Spleen (tissue), 11 donors: ENCODE measurements at regions not wholly inside any gene's neighbourhood (a gene's known extent, or its start where the extent isn't known, plus 50 kb on each side); places are given as distances from the start of the nearest gene placed in this dataset.

Experiments
- DNase-seq: peaks from one replicate; pipeline ENCODE4 v3.0.0-alpha.2; 2020
- H3K27ac ChIP-seq, 8 donors: fragments of 200-600 bp; sonication (generic) in 7 of 8; 1 replicate in 4 of 8; 2 replicates in 4 of 8; pipeline versions ENCODE4 v1.5.0 to v1.8.0; 2016 to 2021; ENCODE audit warnings: inconsistent platforms in 4 of 8, mild to moderate bottlenecking in 4 of 8, moderate library complexity in 1 of 8
- H3K27me3 ChIP-seq, 7 donors: fragments of 200-600 bp; sonication (generic) in 6 of 7; replicated peaks in 1 of 7; 1 replicate in 4 of 7; 2 replicates in 3 of 7; pipeline versions ENCODE4 v1.5.0 to v1.8.0; 2016 to 2021; ENCODE audit warnings: inconsistent platforms in 3 of 7, mild to moderate bottlenecking in 1 of 7
- H3K36me3 ChIP-seq, 6 donors: fragments of 200-600 bp; sonication (generic) in 5 of 6; 1 replicate in 4 of 6; 2 replicates in 2 of 6; pipeline versions ENCODE4 v1.5.0 to v1.8.0; 2016 to 2021; ENCODE audit warnings: inconsistent platforms in 2 of 6
- H3K4me1 ChIP-seq, 6 donors: fragments of 200-600 bp; sonication (generic) in 5 of 6; 1 replicate in 3 of 6; 2 replicates in 3 of 6; pipeline versions ENCODE4 v1.5.0 to v1.8.0; 2016 to 2021; ENCODE audit warnings: inconsistent platforms in 3 of 6
- H3K4me3 ChIP-seq, 8 donors: fragments of 200-600 bp; sonication (generic) in 7 of 8; 1 replicate in 4 of 8; 2 replicates in 4 of 8; pipeline versions ENCODE4 v1.5.0 to v1.8.0; 2016 to 2021; ENCODE audit warnings: inconsistent platforms in 4 of 8, mild to moderate bottlenecking in 4 of 8, moderate library complexity in 2 of 8
- H3K9me3 ChIP-seq, 8 donors: fragments of 200-600 bp; sonication (generic) in 7 of 8; 1 replicate in 4 of 8; 2 replicates in 4 of 8; pipeline versions ENCODE4 v1.5.0 to v1.8.0; 2016 to 2021; ENCODE audit warnings: inconsistent platforms in 4 of 8
- POLR2A ChIP-seq, 3 donors: fragments of 450-650 bp; IDR thresholded peaks; one replicate each; pipeline ENCODE4 v1.5.1; 2017; ENCODE audit warnings: antibody characterized with exemption in 3 of 3, mild to moderate bottlenecking in 1 of 3
- POLR2AphosphoS5 ChIP-seq, 3 donors: sonication (generic); formaldehyde crosslinking; IDR thresholded peaks; one replicate each; pipeline ENCODE4 v1.5.1; 2017; ENCODE audit warnings: antibody characterized with exemption in 3 of 3
- WGBS, 5 donors: extraction: QIAGEN DNeasy Blood & Tissue Kit in 3 of 5; methylation state at CpG; one replicate each; pipeline versions ENCODE4 v1.1.5 to v1.1.7; 2013 to 2018; 5-methylcytosine and 5-hydroxymethylcytosine counted together
- intact Hi-C: fragments of 100-400 bp; cut with DNase I; formaldehyde crosslinking; loops from one replicate; pipeline ENCODE4 v1.15.0; 2023; ENCODE audit warnings: low total_unique reads
- TF ChIP-seq, protein P1 (sequence below), 11 experiments: fragments of 200-600 bp in 7 of 11; fragments of 450-650 bp in 4 of 11; sonication (generic) in 4 of 11; IDR thresholded peaks in 8 of 11; conservative IDR thresholded peaks in 3 of 11; 1 replicate in 7 of 11; 2 replicates in 4 of 11; pipeline versions ENCODE4 v1.4.0 to v1.8.0; 2016 to 2021; ENCODE audit warnings: antibody characterized with exemption in 11 of 11, inconsistent platforms in 4 of 11, mild to moderate bottlenecking in 1 of 11
- donor health status: healthy with polysubstance abuse.
- donor health status: DM: no; HTN: no; CAD: no; lungs with moderate emphysema.
- donor health status: DM: no; HTN: no; CAD: no.
- donor health status: Bipolar disorder and iron deficiency.
- donor health status: healthy.
- donor health status: DM: no; HTN: no; CAD: no.
- donor health status: DM: yes; HTN: yes; CAD: no.

GRCh38 chr17:14693382-14693781 is 392.5 kb downstream of the HS3ST3B1 start:
- DNase-seq = no peak
- H3K4me3 ChIP-seq = no peak overlapping the region
- TF ChIP-seq POLR2A (IDR thresholded peaks at IDR 0.05) = no peak
- TF ChIP-seq POLR2AphosphoS5 (IDR thresholded peaks at IDR 0.05) = no peak
- TF ChIP-seq, protein P1, sequence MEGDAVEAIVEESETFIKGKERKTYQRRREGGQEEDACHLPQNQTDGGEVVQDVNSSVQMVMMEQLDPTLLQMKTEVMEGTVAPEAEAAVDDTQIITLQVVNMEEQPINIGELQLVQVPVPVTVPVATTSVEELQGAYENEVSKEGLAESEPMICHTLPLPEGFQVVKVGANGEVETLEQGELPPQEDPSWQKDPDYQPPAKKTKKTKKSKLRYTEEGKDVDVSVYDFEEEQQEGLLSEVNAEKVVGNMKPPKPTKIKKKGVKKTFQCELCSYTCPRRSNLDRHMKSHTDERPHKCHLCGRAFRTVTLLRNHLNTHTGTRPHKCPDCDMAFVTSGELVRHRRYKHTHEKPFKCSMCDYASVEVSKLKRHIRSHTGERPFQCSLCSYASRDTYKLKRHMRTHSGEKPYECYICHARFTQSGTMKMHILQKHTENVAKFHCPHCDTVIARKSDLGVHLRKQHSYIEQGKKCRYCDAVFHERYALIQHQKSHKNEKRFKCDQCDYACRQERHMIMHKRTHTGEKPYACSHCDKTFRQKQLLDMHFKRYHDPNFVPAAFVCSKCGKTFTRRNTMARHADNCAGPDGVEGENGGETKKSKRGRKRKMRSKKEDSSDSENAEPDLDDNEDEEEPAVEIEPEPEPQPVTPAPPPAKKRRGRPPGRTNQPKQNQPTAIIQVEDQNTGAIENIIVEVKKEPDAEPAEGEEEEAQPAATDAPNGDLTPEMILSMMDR (IDR thresholded peaks at IDR 0.05 in 8 of 11, conservative IDR thresholded peaks at IDR 0.05 in 3 of 11) = no peak
- 3 to 26% (median 19%) methylated on average over 1 of the region's 1 CpG for WGBS, 5 donors
- peaks cover 0 to 28% (median 23%) of the 10 kb centered on the region in 8 donors for H3K9me3 ChIP-seq
- intact Hi-C loops = no loop called here
- no peaks in the 10 kb centered on the region for H3K4me1 ChIP-seq
- no peak overlapping the region for H3K27ac ChIP-seq
- no peaks in the 10 kb centered on the region for H3K36me3 ChIP-seq
- peaks cover 0 to 4% (median 0%) of the 10 kb centered on the region in 7 donors for H3K27me3 ChIP-seq

- intact Hi-C loops = no loop called here
- H3K4me1 ChIP-seq = no peaks in the 10 kb centered on the region
These were observed 389.8 kb downstream of the HS3ST3B1 start for GRCh38 chr17:14690704-14691103.

GRCh38 chr17:14688134-14688533 is 387.3 kb downstream of the HS3ST3B1 start:
- H3K27ac ChIP-seq = no peak overlapping the region
- peaks cover 0 to 27% (median 21%) of the 10 kb centered on the region in 8 donors for H3K9me3 ChIP-seq
- no peak overlapping the region for H3K4me3 ChIP-seq
- 69 to 84% (median 78%) methylated on average over 3 of the region's 3 CpGs for WGBS, 5 donors
- H3K4me1 ChIP-seq = no peaks in the 10 kb centered on the region
- H3K36me3 ChIP-seq = no peaks in the 10 kb centered on the region
- intact Hi-C loops = no loop called here
- TF ChIP-seq, protein P1 (IDR thresholded peaks at IDR 0.05 in 8 of 11, conservative IDR thresholded peaks at IDR 0.05 in 3 of 11) = no peak
- TF ChIP-seq POLR2A (IDR thresholded peaks at IDR 0.05) (no peak), POLR2AphosphoS5 (IDR thresholded peaks at IDR 0.05) (no peak)
- no peak for DNase-seq
- no peaks in the 10 kb centered on the region for H3K27me3 ChIP-seq

More at GRCh38 chr17:14690704-14691103, 389.8 kb downstream of the HS3ST3B1 start:
- H3K27ac ChIP-seq = no peak overlapping the region
- no peaks in the 10 kb centered on the region for H3K36me3 ChIP-seq
- no peak for DNase-seq
- peaks cover 0 to 28% (median 23%) of the 10 kb centered on the region in 8 donors for H3K9me3 ChIP-seq
- H3K4me3 ChIP-seq = no peak overlapping the region
- H3K27me3 ChIP-seq = peaks cover 0 to 4% (median 0%) of the 10 kb centered on the region in 7 donors
- 48 to 87% (median 80%) methylated on average over 2 of the region's 2 CpGs for WGBS, 5 donors
- TF ChIP-seq, protein P1 (IDR thresholded peaks at IDR 0.05 in 8 of 11, conservative IDR thresholded peaks at IDR 0.05 in 3 of 11) = no peak
- TF ChIP-seq POLR2AphosphoS5 (IDR thresholded peaks at IDR 0.05) (no peak), POLR2A (IDR thresholded peaks at IDR 0.05) (no peak)

DNA sequence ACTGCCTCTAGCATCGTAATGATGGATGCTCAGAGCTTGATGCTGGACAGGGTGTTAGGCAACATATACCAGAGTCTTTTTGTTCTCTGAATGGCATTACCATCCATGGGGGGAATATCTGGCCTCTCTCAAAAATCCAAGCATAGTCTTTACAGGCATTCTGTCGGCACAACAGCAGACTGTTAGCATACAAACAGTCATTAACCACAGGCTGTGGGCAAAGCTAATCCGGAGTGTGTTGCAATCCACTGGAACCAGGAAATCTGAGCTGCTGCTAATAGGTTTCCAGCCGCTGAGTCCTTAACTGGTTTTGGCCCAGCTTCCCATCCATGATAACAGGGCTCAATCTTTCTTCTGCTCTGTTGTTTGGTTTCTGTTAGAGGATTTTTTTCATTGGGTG is 371.9 kb downstream of the HS3ST3B1 start:
- Histone ChIP-seq H3K4me3 (no peak overlapping the region), H3K27ac (no peak overlapping the region), H3K4me1 (no peaks in the 10 kb centered on the region), H3K36me3 (no peaks in the 10 kb centered on the region), H3K9me3 (peaks cover 0 to 9% (median 0%) of the 10 kb centered on the region in 8 donors), H3K27me3 (no peaks in the 10 kb centered on the region)
- DNase-seq = no peak
- 21 to 61% (median 43%) methylated on average over 4 of the region's 4 CpGs for WGBS, 5 donors
- TF ChIP-seq POLR2AphosphoS5 (IDR thresholded peaks at IDR 0.05) (no peak), POLR2A (IDR thresholded peaks at IDR 0.05) (no peak)
- TF ChIP-seq, protein P1 (IDR thresholded peaks at IDR 0.05 in 8 of 11, conservative IDR thresholded peaks at IDR 0.05 in 3 of 11) = no peak
- intact Hi-C loops = no loop called here
